HG03064 (cell line): ENCODE measurements at regions not wholly inside any gene's neighbourhood (a gene's known extent, or its start where the extent isn't known, plus 50 kb on each side); places are given as distances from the start of the nearest gene placed in this dataset.

Source experiments
- ATAC-seq: cut with Tn5 transposase; IDR thresholded peaks from one replicate; pipeline ENCODE4 v1.9.1; 2021; ENCODE audit warnings: low read depth; ENCODE audit not compliant: unreplicated experiment

GRCh38 chr10:36506697-36507496, 618.5 kb upstream of the ANKRD30A start:
- ATAC-seq, result no peak

- ATAC-seq, result no peak
These were observed 619.1 kb upstream of the ANKRD30A start for GRCh38 chr10:36506261-36506660.

- ATAC-seq, result no peak
These were observed 620.6 kb upstream of the ANKRD30A start for GRCh38 chr10:36504758-36505157.

GRCh38 chr10:36500266-36500665, 625.1 kb upstream of the ANKRD30A start:
- no peak for ATAC-seq

GRCh38 chr10:36499693-36500092, 625.7 kb upstream of the ANKRD30A start:
- no peak for ATAC-seq

- ATAC-seq, result no peak
These were observed 628.6 kb upstream of the ANKRD30A start for GRCh38 chr10:36496758-36497157.

GRCh38 chr10:36494371-36494770, 631.0 kb upstream of the ANKRD30A start:
- ATAC-seq, result no peak

GRCh38 chr10:36493516-36493880, 631.9 kb upstream of the ANKRD30A start:
- no peak for ATAC-seq

GRCh38 chr10:36492590-36493515, 632.5 kb upstream of the ANKRD30A start:
- no peak for ATAC-seq

- ATAC-seq, result no peak
These were observed 633.5 kb upstream of the ANKRD30A start for GRCh38 chr10:36491926-36492325.

GRCh38 chr10:36489611-36490228, 635.7 kb upstream of the ANKRD30A start:
- ATAC-seq, result no peak

- no peak for ATAC-seq
These were observed 636.2 kb upstream of the ANKRD30A start for GRCh38 chr10:36489181-36489580.

GRCh38 chr10:36488579-36488978, 636.8 kb upstream of the ANKRD30A start:
- ATAC-seq, result no peak

GRCh38 chr10:36479073-36479472, 646.3 kb upstream of the ANKRD30A start:
- no peak for ATAC-seq

- no peak for ATAC-seq
These were observed 649.0 kb upstream of the ANKRD30A start for GRCh38 chr10:36476399-36476798.

GRCh38 chr10:36475746-36476145, 649.7 kb upstream of the ANKRD30A start:
- no peak for ATAC-seq

GRCh38 chr10:36474456-36474855, 650.9 kb upstream of the ANKRD30A start:
- no peak for ATAC-seq

- ATAC-seq, result no peak
These were observed 652.3 kb upstream of the ANKRD30A start for GRCh38 chr10:36473122-36473521.

- ATAC-seq, result no peak
These were observed 655.8 kb upstream of the ANKRD30A start for GRCh38 chr10:36469585-36469984.

GRCh38 chr10:36468620-36469019, 656.8 kb upstream of the ANKRD30A start:
- ATAC-seq, result no peak
